Keratinocyte (primary cell): ENCODE measurements at regions not wholly inside any gene's neighbourhood (a gene's known extent, or its start where the extent isn't known, plus 50 kb on each side); places are given as distances from the start of the nearest gene placed in this dataset.

Experiments used
- DNase-seq: peaks from one replicate; pipeline ENCODE4 v3.0.0-alpha.2; 2011; ENCODE audit warnings: low read depth, missing footprints, low spot score
- FAIRE-seq: peaks from 2 replicates; lab custom pipeline; 2011; peaks lifted over from hg19 to GRCh38; lab: Jason Lieb, UNC
- H2AFZ ChIP-seq: 2 replicates; pipeline ENCODE4 v1.6.0; 2012; ENCODE audit warnings: low read length, control low read depth, inconsistent platforms; ENCODE audit not compliant: control insufficient read depth
- H3K27ac ChIP-seq: 2 replicates; pipeline ENCODE4 v1.5.1; 2011; ENCODE audit warnings: low read length; ENCODE audit not compliant: control insufficient read depth, insufficient read depth
- H3K27me3 ChIP-seq: 3 replicates; pipeline ENCODE4 v1.6.0; 2011; ENCODE audit warnings: low read length; ENCODE audit not compliant: control insufficient read depth, insufficient read depth; ENCODE audit errors: extremely low read depth
- H3K36me3 ChIP-seq, 2 experiments: 2 replicates in 1 of 2; 3 replicates in 1 of 2; pipeline ENCODE4 v1.5.1; 2011; ENCODE audit warnings: low read length in 2 of 2, mild to moderate bottlenecking in 1 of 2; ENCODE audit not compliant: control insufficient read depth in 2 of 2, insufficient read depth in 2 of 2; ENCODE audit errors: extremely low read depth in 1 of 2
- H3K4me1 ChIP-seq: 3 replicates; pipeline ENCODE4 v1.5.1; 2011; ENCODE audit warnings: low read length; ENCODE audit not compliant: control insufficient read depth, insufficient read depth; ENCODE audit errors: extremely low read depth
- H3K4me2 ChIP-seq: 3 replicates; pipeline ENCODE4 v1.6.0; 2011; ENCODE audit warnings: low read depth, low read length; ENCODE audit not compliant: control insufficient read depth, insufficient read depth; ENCODE audit errors: extremely low read depth
- H3K4me3 ChIP-seq, 3 experiments: fragments of 200-600 bp in 1 of 3; sonication (generic) in 1 of 3; 2 replicates in 2 of 3; 3 replicates in 1 of 3; pipeline ENCODE4 v1.5.1; 2011 to 2016; ENCODE audit warnings: low read length in 3 of 3, mild to moderate bottlenecking in 3 of 3, control low read depth in 2 of 3, inconsistent platforms in 1 of 3, low read depth in 1 of 3, mixed read lengths in 1 of 3, mixed run types in 1 of 3, moderate library complexity in 1 of 3; ENCODE audit not compliant: control insufficient read depth in 2 of 3, insufficient read depth in 2 of 3; ENCODE audit errors: extremely low read depth in 1 of 3
- H3K79me2 ChIP-seq: 2 replicates; pipeline ENCODE4 v1.6.0; 2012; ENCODE audit warnings: low read length; ENCODE audit not compliant: control insufficient read depth, insufficient read depth
- H3K9ac ChIP-seq: 3 replicates; pipeline ENCODE4 v1.6.0; 2011; ENCODE audit warnings: low read length; ENCODE audit not compliant: control insufficient read depth, insufficient read depth; ENCODE audit errors: extremely low read depth
- H3K9me1 ChIP-seq: 3 replicates; pipeline ENCODE4 v1.6.0; 2011; ENCODE audit warnings: low read length; ENCODE audit not compliant: control insufficient read depth, insufficient read depth; ENCODE audit errors: extremely low read depth
- H3K9me3 ChIP-seq: 2 replicates; pipeline ENCODE4 v1.5.1; 2012; ENCODE audit warnings: low read depth, low read length; ENCODE audit not compliant: control insufficient read depth
- H4K20me1 ChIP-seq: 3 replicates; pipeline ENCODE4 v1.6.0; 2011; ENCODE audit warnings: low read length; ENCODE audit not compliant: control insufficient read depth, insufficient read depth; ENCODE audit errors: extremely low read depth
- EZH2 ChIP-seq: IDR thresholded peaks from one replicate; pipeline ENCODE4 v1.6.1; 2012; ENCODE audit warnings: inconsistent platforms, mild to moderate bottlenecking, low read length, moderate library complexity
- dilution Hi-C: fragments of 300-500 bp; cut with MboI; formaldehyde crosslinking; loops from one replicate; pipeline ENCODE4 v1.7.0; 2020; ENCODE audit warnings: low sequenced_read_pairs; ENCODE audit not compliant: extremely low pct_ligation_motif_present
- TF ChIP-seq, protein P1 (sequence below), 3 experiments: IDR thresholded peaks in 1 of 3; conservative IDR thresholded peaks in 1 of 3; optimal IDR thresholded peaks in 1 of 3; 2 replicates in 2 of 3; 3 replicates in 1 of 3; pipeline versions ENCODE3 to v1.5.1; 2011; ENCODE audit warnings: low read length in 3 of 3, mild to moderate bottlenecking in 3 of 3, moderate library complexity in 2 of 3, control low read depth in 1 of 3, inconsistent platforms in 1 of 3; ENCODE audit not compliant: insufficient read depth in 2 of 3; ENCODE audit errors: extremely low read depth in 1 of 3

DNA sequence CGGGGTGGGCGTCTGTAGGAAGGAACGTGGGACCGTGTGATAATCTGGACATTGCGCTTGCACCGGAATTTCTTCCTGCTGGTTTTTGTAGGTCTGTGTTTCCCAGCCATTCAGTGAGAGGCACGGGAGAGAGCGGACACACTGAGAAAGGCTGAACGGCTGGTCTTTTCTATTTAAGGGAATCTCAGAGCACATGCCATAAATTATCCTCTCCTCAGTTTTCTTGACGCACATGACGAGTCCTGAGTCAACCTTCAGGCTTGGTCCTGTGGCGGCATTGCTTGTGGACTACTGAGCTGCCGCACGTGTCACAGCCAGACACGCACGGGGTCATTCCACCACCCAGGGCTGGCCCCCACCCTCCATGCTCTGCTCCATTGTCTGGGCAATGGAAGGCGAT, 519.3 kb upstream of the ID2 start:
- Histone ChIP-seq H2AFZ (no peak overlapping the region), H3K27ac (no peak overlapping the region), H3K27me3 (no peaks in the 10 kb centered on the region), H3K4me2 (no peak overlapping the region), H3K79me2 (no peaks in the 10 kb centered on the region), H3K4me1 (no peaks in the 10 kb centered on the region), H4K20me1 (no peaks in the 10 kb centered on the region), H3K36me3 (no peaks in the 10 kb centered on the region), H3K9ac (no peak overlapping the region), H3K9me1 (no peaks in the 10 kb centered on the region), H3K4me3 (no peak overlapping the region), H3K9me3 (no peaks in the 10 kb centered on the region)
- DNase-seq (no peak), FAIRE-seq (no peak)
- TF ChIP-seq, protein P1, sequence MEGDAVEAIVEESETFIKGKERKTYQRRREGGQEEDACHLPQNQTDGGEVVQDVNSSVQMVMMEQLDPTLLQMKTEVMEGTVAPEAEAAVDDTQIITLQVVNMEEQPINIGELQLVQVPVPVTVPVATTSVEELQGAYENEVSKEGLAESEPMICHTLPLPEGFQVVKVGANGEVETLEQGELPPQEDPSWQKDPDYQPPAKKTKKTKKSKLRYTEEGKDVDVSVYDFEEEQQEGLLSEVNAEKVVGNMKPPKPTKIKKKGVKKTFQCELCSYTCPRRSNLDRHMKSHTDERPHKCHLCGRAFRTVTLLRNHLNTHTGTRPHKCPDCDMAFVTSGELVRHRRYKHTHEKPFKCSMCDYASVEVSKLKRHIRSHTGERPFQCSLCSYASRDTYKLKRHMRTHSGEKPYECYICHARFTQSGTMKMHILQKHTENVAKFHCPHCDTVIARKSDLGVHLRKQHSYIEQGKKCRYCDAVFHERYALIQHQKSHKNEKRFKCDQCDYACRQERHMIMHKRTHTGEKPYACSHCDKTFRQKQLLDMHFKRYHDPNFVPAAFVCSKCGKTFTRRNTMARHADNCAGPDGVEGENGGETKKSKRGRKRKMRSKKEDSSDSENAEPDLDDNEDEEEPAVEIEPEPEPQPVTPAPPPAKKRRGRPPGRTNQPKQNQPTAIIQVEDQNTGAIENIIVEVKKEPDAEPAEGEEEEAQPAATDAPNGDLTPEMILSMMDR (optimal IDR thresholded peaks at IDR 0.05 in 1 of 3, IDR thresholded peaks at IDR 0.05 in 1 of 3, conservative IDR thresholded peaks at IDR 0.05 in 1 of 3; ENCODE audit: extremely low read depth in 1 of 3, insufficient read depth in 2 of 3, low read length in 3 of 3) = no peak
- TF ChIP-seq EZH2 = no peak
- dilution Hi-C loops = no loop called here

DNA sequence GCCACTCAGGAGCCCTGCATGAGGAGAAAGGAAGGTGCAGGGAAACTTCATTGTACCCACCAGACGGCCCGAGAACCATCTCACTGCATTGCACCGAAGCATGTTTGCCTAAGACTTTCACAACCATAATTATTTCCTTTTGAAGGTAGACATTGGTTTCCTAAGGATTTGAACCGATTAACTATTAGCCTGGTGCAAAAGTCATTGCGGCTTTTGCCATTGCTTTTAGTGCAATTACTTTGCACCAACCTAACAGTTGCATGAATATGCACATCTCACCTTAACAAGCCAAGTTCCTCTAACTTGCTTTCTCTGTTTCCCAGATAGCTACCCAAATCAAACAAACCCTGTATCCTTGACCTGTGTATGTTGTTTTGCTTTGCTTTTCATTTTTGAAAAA, 516.3 kb upstream of the ID2 start:
- dilution Hi-C loops = no loop called here
- Histone ChIP-seq H3K27me3 (no peaks in the 10 kb centered on the region), H3K9ac (no peak overlapping the region), H3K27ac (no peak overlapping the region), H3K79me2 (no peaks in the 10 kb centered on the region), H4K20me1 (no peaks in the 10 kb centered on the region), H2AFZ (no peak overlapping the region), H3K4me2 (no peak overlapping the region), H3K36me3 (no peaks in the 10 kb centered on the region), H3K4me3 (no peak overlapping the region), H3K9me1 (no peaks in the 10 kb centered on the region), H3K4me1 (no peaks in the 10 kb centered on the region), H3K9me3 (no peaks in the 10 kb centered on the region)
- FAIRE-seq (no peak), DNase-seq (no peak)
- TF ChIP-seq EZH2 = no peak
- TF ChIP-seq, protein P1 (optimal IDR thresholded peaks at IDR 0.05 in 1 of 3, IDR thresholded peaks at IDR 0.05 in 1 of 3, conservative IDR thresholded peaks at IDR 0.05 in 1 of 3; ENCODE audit: extremely low read depth in 1 of 3, insufficient read depth in 2 of 3, low read length in 3 of 3) = no peak
